ENCODE measurements at regions not wholly inside any gene's neighbourhood (a gene's known extent, or its start where the extent isn't known, plus 50 kb on each side); places are given as distances from the start of the nearest gene placed in this dataset.

DNA sequence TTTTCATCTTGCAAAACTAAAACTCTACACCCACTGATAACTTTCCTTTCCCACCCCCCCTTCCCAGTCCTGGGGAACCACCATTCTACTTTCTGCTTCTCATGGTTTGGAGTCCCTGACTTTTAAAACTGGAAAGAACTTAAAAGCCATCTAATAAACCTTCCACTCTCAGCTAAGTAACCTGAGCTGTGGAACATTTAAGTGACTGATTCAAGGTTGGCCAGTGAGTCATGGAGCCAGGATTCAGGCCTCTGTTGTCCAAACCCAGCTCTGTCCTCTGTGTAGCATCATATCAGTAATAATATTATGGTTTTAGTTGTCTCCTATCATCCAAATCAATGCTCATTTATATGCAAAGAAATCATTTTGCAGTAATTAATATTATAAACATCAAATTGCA, 176.0 kb upstream of the NT5E start:
- DNase-seq: no peak
- Histone ChIP-seq H2BK12ac (ENCODE audit: insufficient read length, low read depth, low read length) (no peak overlapping the region), H3K79me1 (ENCODE audit: insufficient read depth, low read depth, low read length, poor library complexity, severe bottlenecking) (no peaks in the 10 kb centered on the region), H4K5ac (ENCODE audit: insufficient read length, low read depth, low read length) (no peak overlapping the region), H2AK5ac (ENCODE audit: insufficient read length, low read length) (no peak overlapping the region), H3K9ac (ENCODE audit: extremely low read depth, insufficient read length, low read length) (no peak overlapping the region), H3K4ac (ENCODE audit: low read depth, low read length) (no peak overlapping the region), H3K18ac (ENCODE audit: insufficient read length, low read depth, low read length) (no peak overlapping the region), H3K14ac (ENCODE audit: insufficient read depth, low read length) (no peak overlapping the region), H3K27me3 (ENCODE audit: insufficient read depth, low read length) (no peaks in the 10 kb centered on the region), H2BK20ac (ENCODE audit: low read depth, low read length, poor library complexity, severe bottlenecking) (no peak overlapping the region), H4K91ac (ENCODE audit: insufficient read length, low read depth, low read length) (no peak overlapping the region), H2BK5ac (ENCODE audit: insufficient read length, low read length) (no peak overlapping the region), H2BK15ac (ENCODE audit: low read depth, low read length) (no peak overlapping the region), H4K20me1 (ENCODE audit: control insufficient read depth, insufficient read depth, insufficient read length) (no peaks in the 10 kb centered on the region), H2BK120ac (ENCODE audit: low read depth, low read length, poor library complexity, severe bottlenecking) (no peak overlapping the region), H3T11ph (ENCODE audit: low read length) (no peak overlapping the region), H3K23me2 (ENCODE audit: insufficient read length, low read depth, low read length, poor library complexity, severe bottlenecking) (no peaks in the 10 kb centered on the region), H3K4me1 (ENCODE audit: insufficient read depth, low read length) (no peaks in the 10 kb centered on the region), H3K56ac (ENCODE audit: insufficient read length, low read depth, low read length) (no peak overlapping the region), H3K79me2 (ENCODE audit: insufficient read depth, low read length) (no peaks in the 10 kb centered on the region), H3K4me2 (ENCODE audit: insufficient read depth, insufficient read length, low read length) (no peak overlapping the region), H3K9me3 (ENCODE audit: control insufficient read depth, low read depth, low read length) (no peaks in the 10 kb centered on the region), H3K23ac (ENCODE audit: insufficient read length, low read depth, low read length) (no peak overlapping the region), H2AFZ (ENCODE audit: low read length) (no peak overlapping the region), H3K27ac (ENCODE audit: insufficient read length, low read depth, low read length) (no peak overlapping the region), H4K8ac (replicated peaks; ENCODE audit: insufficient read length, low read depth, low read length) (no peak overlapping the region)
- Mint-ChIP-seq H3K27me3 (ENCODE audit: low read depth) (no peaks in the 10 kb centered on the region), H3K36me3 (ENCODE audit: insufficient read depth in 1 of 3, low read depth in 3 of 3) (no peaks in the 10 kb centered on the region), H3K27ac (no peak overlapping the region), H3K9me3 (peaks cover 7 to 11% of the 10 kb centered on the region in 2 experiments; a peak in 4 of 5 replicates), H3K4me3 (no peak overlapping the region), H3K4me1 (no peaks in the 10 kb centered on the region)
- TF ChIP-seq, protein P1, sequence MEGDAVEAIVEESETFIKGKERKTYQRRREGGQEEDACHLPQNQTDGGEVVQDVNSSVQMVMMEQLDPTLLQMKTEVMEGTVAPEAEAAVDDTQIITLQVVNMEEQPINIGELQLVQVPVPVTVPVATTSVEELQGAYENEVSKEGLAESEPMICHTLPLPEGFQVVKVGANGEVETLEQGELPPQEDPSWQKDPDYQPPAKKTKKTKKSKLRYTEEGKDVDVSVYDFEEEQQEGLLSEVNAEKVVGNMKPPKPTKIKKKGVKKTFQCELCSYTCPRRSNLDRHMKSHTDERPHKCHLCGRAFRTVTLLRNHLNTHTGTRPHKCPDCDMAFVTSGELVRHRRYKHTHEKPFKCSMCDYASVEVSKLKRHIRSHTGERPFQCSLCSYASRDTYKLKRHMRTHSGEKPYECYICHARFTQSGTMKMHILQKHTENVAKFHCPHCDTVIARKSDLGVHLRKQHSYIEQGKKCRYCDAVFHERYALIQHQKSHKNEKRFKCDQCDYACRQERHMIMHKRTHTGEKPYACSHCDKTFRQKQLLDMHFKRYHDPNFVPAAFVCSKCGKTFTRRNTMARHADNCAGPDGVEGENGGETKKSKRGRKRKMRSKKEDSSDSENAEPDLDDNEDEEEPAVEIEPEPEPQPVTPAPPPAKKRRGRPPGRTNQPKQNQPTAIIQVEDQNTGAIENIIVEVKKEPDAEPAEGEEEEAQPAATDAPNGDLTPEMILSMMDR (conservative IDR thresholded peaks at IDR 0.05): no peak

All from H9 (cell line).